HepG2 (cell line): ENCODE measurements at regions not wholly inside any gene's neighbourhood (a gene's known extent, or its start where the extent isn't known, plus 50 kb on each side); places are given as distances from the start of the nearest gene placed in this dataset.

Experiments
- ARID5B ChIP-seq: IDR thresholded peaks from 2 replicates; pipeline ENCODE4 v1.4.0; 2020; ENCODE audit warnings: mild to moderate bottlenecking, missing genetic modification reagents
- CENPBD1 ChIP-seq: sonication (generic); formaldehyde crosslinking; IDR thresholded peaks from 2 replicates; pipeline ENCODE4 v1.8.0; 2022; ENCODE audit warnings: missing genetic modification reagents, low read depth, mild to moderate bottlenecking, borderline replicate concordance
- DPF2 ChIP-seq: sonication (generic); formaldehyde crosslinking; IDR thresholded peaks from 2 replicates; pipeline ENCODE4 v1.4.0; 2020; ENCODE audit warnings: mild to moderate bottlenecking, low read depth, missing genetic modification reagents, borderline replicate concordance
- E2F1 ChIP-seq: sonication (generic); formaldehyde crosslinking; IDR thresholded peaks from 2 replicates; pipeline ENCODE4 v1.5.0; 2020; ENCODE audit warnings: missing genetic modification reagents
- EED ChIP-seq: sonication (generic); formaldehyde crosslinking; IDR thresholded peaks from 2 replicates; pipeline ENCODE4 v1.5.0; 2020; ENCODE audit warnings: mild to moderate bottlenecking, missing genetic modification reagents
- FOXO1 ChIP-seq: sonication (generic); formaldehyde crosslinking; IDR thresholded peaks from 2 replicates; pipeline ENCODE4 v1.4.0; 2020; ENCODE audit warnings: missing genetic modification reagents
- HIVEP1 ChIP-seq: sonication (generic); formaldehyde crosslinking; IDR thresholded peaks from 2 replicates; pipeline ENCODE4 v1.4.0; 2020; ENCODE audit warnings: mild to moderate bottlenecking, missing genetic modification reagents
- KLF16 ChIP-seq, 2 experiments: sonication (generic) in 1 of 2; formaldehyde crosslinking in 1 of 2; IDR thresholded peaks; 2 replicates each; pipeline versions ENCODE4 v1.6.1 to v1.8.0; 2016 to 2023; ENCODE audit warnings: missing genetic modification reagents in 2 of 2, missing compliant biosample characterization in 1 of 2
- MIER2 ChIP-seq: IDR thresholded peaks from 2 replicates; pipeline ENCODE4 v1.6.1; 2016; ENCODE audit warnings: missing biosample characterization, missing genetic modification reagents
- PBX2 ChIP-seq: IDR thresholded peaks from 2 replicates; pipeline ENCODE4 v1.6.1; 2016; ENCODE audit warnings: control low read depth
- PITX1 ChIP-seq: sonication (generic); formaldehyde crosslinking; IDR thresholded peaks from 2 replicates; pipeline ENCODE4 v1.5.1; 2020; ENCODE audit warnings: mild to moderate bottlenecking, missing genetic modification reagents
- RERE ChIP-seq: IDR thresholded peaks from 2 replicates; pipeline ENCODE4 v1.6.1; 2016; ENCODE audit warnings: low read depth, missing genetic modification reagents, missing compliant biosample characterization
- REXO4 ChIP-seq: sonication (generic); formaldehyde crosslinking; IDR thresholded peaks from 2 replicates; pipeline ENCODE4 v1.8.0; 2022; ENCODE audit warnings: missing genetic modification reagents, mild to moderate bottlenecking, borderline replicate concordance
- RXRB ChIP-seq: IDR thresholded peaks from 2 replicates; pipeline ENCODE4 v1.6.1; 2016; ENCODE audit warnings: borderline replicate concordance, missing genetic modification reagents, missing compliant biosample characterization
- XRCC5 ChIP-seq: fragments of 200-400 bp; formaldehyde crosslinking; optimal IDR thresholded peaks from 2 replicates; pipeline ENCODE3; 2017; ENCODE audit warnings: mild to moderate bottlenecking, low read length
- ZNF34 ChIP-seq: sonication (generic); formaldehyde crosslinking; IDR thresholded peaks from 2 replicates; pipeline ENCODE4 v1.4.0; 2020; ENCODE audit warnings: mild to moderate bottlenecking, missing genetic modification reagents, borderline replicate concordance
- ZNF768 ChIP-seq: sonication (generic); formaldehyde crosslinking; IDR thresholded peaks from 2 replicates; pipeline ENCODE4 v1.4.0; 2020; ENCODE audit warnings: missing genetic modification reagents

- no peak for TF ChIP-seq ZNF768 (CRISPR knock-in tag)
- TF ChIP-seq FOXO1 (CRISPR knock-in tag), result peak; percentile 56; the same call in 1 of the 2 replicates
- TF ChIP-seq XRCC5, result no peak
- TF ChIP-seq EED (CRISPR knock-in tag), result no peak
- TF ChIP-seq KLF16 (CRISPR knock-in tag; IDR thresholded peaks at IDR 0.05), result no peak
- TF ChIP-seq DPF2 (CRISPR knock-in tag), result peak; percentile 62; the same call in 1 of the 2 replicates
- TF ChIP-seq CENPBD1 (CRISPR knock-in tag), result no peak
- no peak for TF ChIP-seq E2F1
- TF ChIP-seq PITX1, result peak; percentile 98
- TF ChIP-seq HIVEP1 (CRISPR knock-in tag), result no peak
- TF ChIP-seq ZNF34 (CRISPR knock-in tag), result no peak
- peak; percentile 95; the same call in 1 of the 2 replicates for TF ChIP-seq RERE (CRISPR knock-in tag)
- no peak for TF ChIP-seq MIER2 (CRISPR knock-in tag)
- peak; percentile 88 for TF ChIP-seq ARID5B (CRISPR knock-in tag)
- peak; percentile 61 for TF ChIP-seq RXRB (CRISPR knock-in tag)
- no peak for TF ChIP-seq PBX2 (CRISPR knock-in tag)
- no peak for TF ChIP-seq REXO4
These were observed 66.7 kb downstream of the HHEX start (continued) for GRCh38 chr10:92756201-92757065.
